ENCODE measurements at regions not wholly inside any gene's neighbourhood (a gene's known extent, or its start where the extent isn't known, plus 50 kb on each side); places are given as distances from the start of the nearest gene placed in this dataset.

- TF ChIP-seq, protein P1, sequence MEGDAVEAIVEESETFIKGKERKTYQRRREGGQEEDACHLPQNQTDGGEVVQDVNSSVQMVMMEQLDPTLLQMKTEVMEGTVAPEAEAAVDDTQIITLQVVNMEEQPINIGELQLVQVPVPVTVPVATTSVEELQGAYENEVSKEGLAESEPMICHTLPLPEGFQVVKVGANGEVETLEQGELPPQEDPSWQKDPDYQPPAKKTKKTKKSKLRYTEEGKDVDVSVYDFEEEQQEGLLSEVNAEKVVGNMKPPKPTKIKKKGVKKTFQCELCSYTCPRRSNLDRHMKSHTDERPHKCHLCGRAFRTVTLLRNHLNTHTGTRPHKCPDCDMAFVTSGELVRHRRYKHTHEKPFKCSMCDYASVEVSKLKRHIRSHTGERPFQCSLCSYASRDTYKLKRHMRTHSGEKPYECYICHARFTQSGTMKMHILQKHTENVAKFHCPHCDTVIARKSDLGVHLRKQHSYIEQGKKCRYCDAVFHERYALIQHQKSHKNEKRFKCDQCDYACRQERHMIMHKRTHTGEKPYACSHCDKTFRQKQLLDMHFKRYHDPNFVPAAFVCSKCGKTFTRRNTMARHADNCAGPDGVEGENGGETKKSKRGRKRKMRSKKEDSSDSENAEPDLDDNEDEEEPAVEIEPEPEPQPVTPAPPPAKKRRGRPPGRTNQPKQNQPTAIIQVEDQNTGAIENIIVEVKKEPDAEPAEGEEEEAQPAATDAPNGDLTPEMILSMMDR (IDR thresholded peaks at IDR 0.05; ENCODE audit: borderline replicate concordance, insufficient read depth, low read depth, low read length) = no peak
- no peak overlapping the region for H3K4me3 ChIP-seq (ENCODE audit: low read depth, low read length)
Observed at GRCh38 chr13:47829690-47830089, 171.4 kb downstream of the SUCLA2 start.

DNA sequence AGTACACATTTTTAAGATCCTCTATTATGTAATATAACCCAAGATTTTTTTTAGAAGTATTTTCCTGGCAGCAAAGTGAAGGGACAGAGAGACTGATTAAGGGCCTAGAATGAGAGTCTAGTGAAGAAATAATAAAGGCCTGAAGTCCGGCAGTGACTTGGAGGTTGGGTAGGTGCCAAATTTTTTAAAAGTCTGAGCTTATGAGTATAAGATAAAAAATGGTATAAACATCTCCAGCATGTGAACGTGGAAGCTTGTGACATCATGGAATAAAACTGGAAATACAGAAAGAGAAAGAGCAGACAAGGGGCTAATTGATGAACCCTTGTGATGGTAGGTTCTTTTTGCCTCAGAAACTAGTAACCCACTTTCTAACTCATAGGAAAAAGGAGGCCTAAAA lies 174.6 kb downstream of the SUCLA2 start:
- H3K4me3 ChIP-seq (ENCODE audit: low read depth, low read length) = no peak overlapping the region
- TF ChIP-seq, protein P1 (IDR thresholded peaks at IDR 0.05; ENCODE audit: borderline replicate concordance, insufficient read depth, low read depth, low read length) = no peak

DNA sequence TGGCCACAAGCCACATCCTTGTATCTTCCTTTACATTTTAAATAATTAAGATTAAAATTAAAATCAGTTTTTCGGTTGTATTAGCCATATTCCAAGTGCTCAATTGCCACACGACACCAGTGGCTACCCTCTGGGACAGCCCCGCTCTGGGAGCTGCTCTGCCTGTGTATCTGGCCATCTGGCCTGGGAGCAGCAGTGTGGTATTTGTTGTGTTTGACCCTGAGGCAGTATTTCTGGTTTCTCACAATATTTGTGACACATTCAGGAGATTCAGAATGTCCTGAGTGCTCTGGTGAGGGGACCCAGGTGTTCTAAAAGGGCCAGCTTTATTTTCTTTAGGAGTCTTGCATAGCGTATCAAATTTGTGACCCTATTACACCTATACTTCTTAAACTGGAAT lies 179.0 kb downstream of the SUCLA2 start:
- TF ChIP-seq, protein P1 (IDR thresholded peaks at IDR 0.05; ENCODE audit: borderline replicate concordance, insufficient read depth, low read depth, low read length) = no peak
- no peak overlapping the region for H3K4me3 ChIP-seq (ENCODE audit: low read depth, low read length)

- TF ChIP-seq, protein P1 (IDR thresholded peaks at IDR 0.05; ENCODE audit: borderline replicate concordance, insufficient read depth, low read depth, low read length) = no peak
- no peak overlapping the region for H3K4me3 ChIP-seq (ENCODE audit: low read depth, low read length)
Observed at GRCh38 chr13:47816831-47817230, 184.2 kb downstream of the SUCLA2 start.

DNA sequence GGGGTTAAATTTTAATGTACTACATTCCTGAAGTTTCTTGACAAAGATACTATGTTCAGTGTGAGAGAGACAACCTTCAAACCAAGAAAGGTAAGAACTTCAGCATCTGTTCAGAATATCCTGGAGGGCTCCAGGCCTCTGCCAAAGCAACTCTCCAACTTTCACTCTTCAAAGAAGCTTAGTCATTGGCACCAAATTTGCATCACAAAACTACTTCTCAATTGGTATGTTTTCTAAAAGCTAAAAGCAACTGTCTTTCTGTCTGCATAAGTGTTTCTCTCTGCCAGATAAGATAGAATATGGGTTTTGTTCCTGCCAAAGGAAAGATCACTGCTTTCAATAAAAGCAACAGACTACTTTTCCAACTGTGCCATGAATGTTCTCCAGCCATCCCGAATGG lies 187.4 kb downstream of the SUCLA2 start:
- H3K4me3 ChIP-seq (ENCODE audit: low read depth, low read length) = no peak overlapping the region
- TF ChIP-seq, protein P1 (IDR thresholded peaks at IDR 0.05; ENCODE audit: borderline replicate concordance, insufficient read depth, low read depth, low read length) = no peak

GRCh38 chr13:47809411-47809810 lies 191.7 kb downstream of the SUCLA2 start:
- H3K4me3 ChIP-seq (ENCODE audit: low read depth, low read length) = no peak overlapping the region
- TF ChIP-seq, protein P1 (IDR thresholded peaks at IDR 0.05; ENCODE audit: borderline replicate concordance, insufficient read depth, low read depth, low read length) = no peak

DNA sequence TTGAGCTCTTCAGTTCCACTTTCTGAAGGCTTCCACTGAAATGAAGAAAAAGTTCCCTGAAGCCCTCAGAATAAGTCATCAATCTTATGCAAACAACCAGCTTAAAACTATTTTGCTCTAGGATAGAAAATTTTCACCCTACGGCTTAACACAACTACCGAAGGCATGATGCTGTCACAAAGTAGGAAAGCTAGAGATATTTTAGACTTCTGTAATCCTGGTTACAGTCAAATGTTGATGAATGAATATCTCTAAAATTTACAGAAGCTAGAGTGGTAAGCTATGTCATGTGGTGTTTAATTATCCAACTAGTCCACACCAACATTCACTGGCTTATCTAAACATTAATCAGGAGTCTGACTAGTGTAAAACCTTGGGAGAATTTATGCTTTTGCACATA lies 197.9 kb downstream of the SUCLA2 start:
- TF ChIP-seq, protein P1 (IDR thresholded peaks at IDR 0.05; ENCODE audit: borderline replicate concordance, insufficient read depth, low read depth, low read length) = no peak
- H3K4me3 ChIP-seq (ENCODE audit: low read depth, low read length) = no peak overlapping the region

Measured in GM12875 (cell line).